ENCODE measurements at regions not wholly inside any gene's neighbourhood (a gene's known extent, or its start where the extent isn't known, plus 50 kb on each side); places are given as distances from the start of the nearest gene placed in this dataset.

GRCh38 chr6:10054672-10055071, 360.2 kb downstream of the TFAP2A start:
- no peaks in the 10 kb centered on the region for H3K36me3 ChIP-seq (ENCODE audit: control insufficient read depth, insufficient read depth, low read length)
- intact Hi-C loops (cut with micrococcal nuclease; ENCODE audit: unreplicated experiment) (no loop called here), in situ Hi-C loops (cut with HindIII; ENCODE audit: low pct_unique_long_range_greater_than_20kb, low sequenced_read_pairs) (no loop called here)
- TF ChIP-seq POLR2AphosphoS5 (IDR thresholded peaks at IDR 0.05; ENCODE audit: low read depth, low read length) (no peak), CTCF (IDR thresholded peaks at IDR 0.05) (no peak), SIN3A (IDR thresholded peaks at IDR 0.05; ENCODE audit: borderline replicate concordance, insufficient read depth, low read depth, low read length) (no peak), REST (IDR thresholded peaks at IDR 0.05; ENCODE audit: insufficient read depth in 1 of 2, low read depth in 2 of 2, low read length in 1 of 2) (no peak)
- DNase-seq (ENCODE audit: low read depth, low spot score) (no peak), ATAC-seq (no peak)
- no peaks in the 10 kb centered on the region for H3K4me1 ChIP-seq (ENCODE audit: control insufficient read depth, insufficient read depth, low read length)
- no peaks in the 10 kb centered on the region for H3K27me3 ChIP-seq (ENCODE audit: control insufficient read depth, insufficient read depth, low read length)
- ChIA-PET CTCF (no interaction called here), POLR2A (no interaction called here)
- H3K9me3 ChIP-seq (ENCODE audit: control insufficient read depth, insufficient read depth, low read depth, low read length): peaks cover 8% of the 10 kb centered on the region; the same call in 1 of the 2 replicates
- H3K27ac ChIP-seq (ENCODE audit: low read length): no peak overlapping the region
- H3K4me3 ChIP-seq (ENCODE audit: low read depth in 2 of 2, low read length in 2 of 2): no peak overlapping the region
- no TSS peak for BruUV-seq (replicated peaks)

GRCh38 chr6:10051283-10051682, 363.6 kb downstream of the TFAP2A start:
- no TSS peak for BruUV-seq (replicated peaks)
- intact Hi-C loops (cut with micrococcal nuclease; ENCODE audit: unreplicated experiment): no loop called here
- Histone ChIP-seq H3K36me3 (ENCODE audit: control insufficient read depth, insufficient read depth, low read length) (no peaks in the 10 kb centered on the region), H3K27me3 (ENCODE audit: control insufficient read depth, insufficient read depth, low read length) (no peaks in the 10 kb centered on the region), H3K4me1 (ENCODE audit: control insufficient read depth, insufficient read depth, low read length) (no peaks in the 10 kb centered on the region), H3K4me3 (ENCODE audit: low read depth in 2 of 2, low read length in 2 of 2) (no peak overlapping the region), H3K9me3 (ENCODE audit: control insufficient read depth, insufficient read depth, low read depth, low read length) (peaks cover 8% of the 10 kb centered on the region; the same call in 1 of the 2 replicates), H3K27ac (ENCODE audit: low read length) (no peak overlapping the region)
- ATAC-seq: no peak
- in situ Hi-C loops (cut with HindIII; ENCODE audit: low pct_unique_long_range_greater_than_20kb, low sequenced_read_pairs): no loop called here
- CTCF ChIA-PET: no interaction called here
- POLR2A ChIA-PET: no interaction called here
- no peak for TF ChIP-seq SIN3A (IDR thresholded peaks at IDR 0.05; ENCODE audit: borderline replicate concordance, insufficient read depth, low read depth, low read length)
- no peak for TF ChIP-seq POLR2AphosphoS5 (IDR thresholded peaks at IDR 0.05; ENCODE audit: low read depth, low read length)
- TF ChIP-seq REST (IDR thresholded peaks at IDR 0.05; ENCODE audit: insufficient read depth in 1 of 2, low read depth in 2 of 2, low read length in 1 of 2): no peak
- no peak for TF ChIP-seq CTCF (IDR thresholded peaks at IDR 0.05)
- TF ChIP-seq TCF7L2 (IDR thresholded peaks at IDR 0.05; ENCODE audit: low read depth, low read length): no peak
- no peak for DNase-seq (ENCODE audit: low read depth, low spot score)

Measured in Panc1 (cell line).